ENCODE measurements at regions not wholly inside any gene's neighbourhood (a gene's known extent, or its start where the extent isn't known, plus 50 kb on each side); places are given as distances from the start of the nearest gene placed in this dataset.

- Histone ChIP-seq H3K79me2 (ENCODE audit: insufficient read depth, low read length) (no peaks in the 10 kb centered on the region), H2AFZ (ENCODE audit: low read depth, low read length) (no peak overlapping the region), H3K27me3 (ENCODE audit: insufficient read depth, low read length, poor library complexity) (no peaks in the 10 kb centered on the region), H3K9ac (ENCODE audit: low read depth, low read length) (no peak overlapping the region), H4K20me1 (ENCODE audit: insufficient read depth, low read length) (no peaks in the 10 kb centered on the region), H3K4me3 (ENCODE audit: low read depth in 1 of 2, low read length in 2 of 2) (no peak overlapping the region), H3K4me2 (ENCODE audit: insufficient read depth, low read length) (no peak overlapping the region), H3K9me3 (ENCODE audit: insufficient read depth, low read length, severe bottlenecking) (no peaks in the 10 kb centered on the region), H3K36me3 (ENCODE audit: insufficient read depth, low read length) (no peaks in the 10 kb centered on the region), H3K4me1 (ENCODE audit: insufficient read depth, low read length) (no peaks in the 10 kb centered on the region), H3K27ac (ENCODE audit: low read length) (no peak overlapping the region)
- no peak for TF ChIP-seq EZH2 (IDR thresholded peaks at IDR 0.05; ENCODE audit: borderline replicate concordance, low read depth, low read length, severe bottlenecking)
- no peak for TF ChIP-seq CTCF (IDR thresholded peaks at IDR 0.05; ENCODE audit: borderline replicate concordance, extremely low read depth, low read length, poor library complexity, severe bottlenecking)
- no peak for DNase-seq
- no peak for ATAC-seq (ENCODE audit: insufficient read depth, low read depth)
Observed at GRCh38 chr12:28799348-28799747, 349.7 kb upstream of the FAR2 start.

GRCh38 chr12:28800129-28800528 is 348.9 kb upstream of the FAR2 start:
- no peak for DNase-seq
- no peaks in the 10 kb centered on the region for H3K27me3 ChIP-seq (ENCODE audit: insufficient read depth, low read length, poor library complexity)
- no peak overlapping the region for H3K9ac ChIP-seq (ENCODE audit: low read depth, low read length)
- no peak overlapping the region for H2AFZ ChIP-seq (ENCODE audit: low read depth, low read length)
- no peaks in the 10 kb centered on the region for H3K9me3 ChIP-seq (ENCODE audit: insufficient read depth, low read length, severe bottlenecking)
- H3K4me1 ChIP-seq (ENCODE audit: insufficient read depth, low read length) = no peaks in the 10 kb centered on the region
- H4K20me1 ChIP-seq (ENCODE audit: insufficient read depth, low read length) = no peaks in the 10 kb centered on the region
- no peak overlapping the region for H3K27ac ChIP-seq (ENCODE audit: low read length)
- H3K4me3 ChIP-seq (ENCODE audit: low read depth in 1 of 2, low read length in 2 of 2) = no peak overlapping the region
- TF ChIP-seq CTCF (IDR thresholded peaks at IDR 0.05; ENCODE audit: borderline replicate concordance, extremely low read depth, low read length, poor library complexity, severe bottlenecking) = no peak
- TF ChIP-seq EZH2 (IDR thresholded peaks at IDR 0.05; ENCODE audit: borderline replicate concordance, low read depth, low read length, severe bottlenecking) = no peak
- H3K4me2 ChIP-seq (ENCODE audit: insufficient read depth, low read length) = no peak overlapping the region
- no peak for ATAC-seq (ENCODE audit: insufficient read depth, low read depth)
- H3K79me2 ChIP-seq (ENCODE audit: insufficient read depth, low read length) = no peaks in the 10 kb centered on the region
- H3K36me3 ChIP-seq (ENCODE audit: insufficient read depth, low read length) = no peaks in the 10 kb centered on the region

- Histone ChIP-seq H3K9me3 (ENCODE audit: insufficient read depth, low read length, severe bottlenecking) (no peaks in the 10 kb centered on the region), H3K27me3 (ENCODE audit: insufficient read depth, low read length, poor library complexity) (no peaks in the 10 kb centered on the region), H3K4me2 (ENCODE audit: insufficient read depth, low read length) (no peak overlapping the region), H2AFZ (ENCODE audit: low read depth, low read length) (no peak overlapping the region), H3K9ac (ENCODE audit: low read depth, low read length) (no peak overlapping the region), H3K4me3 (ENCODE audit: low read depth in 1 of 2, low read length in 2 of 2) (no peak overlapping the region), H3K36me3 (ENCODE audit: insufficient read depth, low read length) (no peaks in the 10 kb centered on the region), H3K79me2 (ENCODE audit: insufficient read depth, low read length) (no peaks in the 10 kb centered on the region), H3K4me1 (ENCODE audit: insufficient read depth, low read length) (no peaks in the 10 kb centered on the region), H3K27ac (ENCODE audit: low read length) (no peak overlapping the region), H4K20me1 (ENCODE audit: insufficient read depth, low read length) (no peaks in the 10 kb centered on the region)
- TF ChIP-seq EZH2 (IDR thresholded peaks at IDR 0.05; ENCODE audit: borderline replicate concordance, low read depth, low read length, severe bottlenecking) = no peak
- TF ChIP-seq CTCF (IDR thresholded peaks at IDR 0.05; ENCODE audit: borderline replicate concordance, extremely low read depth, low read length, poor library complexity, severe bottlenecking) = no peak
- DNase-seq (no peak), ATAC-seq (ENCODE audit: insufficient read depth, low read depth) (no peak)
Observed at GRCh38 chr12:28802706-28803438, 346.2 kb upstream of the FAR2 start.
